ENCODE measurements at regions not wholly inside any gene's neighbourhood (a gene's known extent, or its start where the extent isn't known, plus 50 kb on each side); places are given as distances from the start of the nearest gene placed in this dataset.

DNA sequence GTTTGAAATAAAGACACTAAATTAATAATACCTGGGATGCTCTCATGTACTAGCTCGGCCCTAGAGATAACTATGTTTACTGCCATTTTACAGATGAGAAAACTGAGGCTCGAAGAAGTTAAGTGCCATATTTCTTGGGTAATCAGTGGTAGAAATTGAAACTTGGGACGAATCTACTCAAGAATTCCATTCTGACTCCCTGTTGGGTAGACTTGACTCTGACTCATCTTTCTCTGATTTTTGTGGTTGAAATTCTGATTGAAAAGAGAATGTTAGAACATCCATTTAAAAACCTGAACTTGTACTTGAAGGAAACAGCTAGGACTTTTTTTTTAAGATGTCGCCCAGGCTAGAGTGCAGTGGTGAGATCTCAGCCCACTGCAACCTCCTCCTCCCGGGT, 50.1 kb upstream of the NSUN7 start (continued):
- no peak for TF ChIP-seq CBX8 (IDR thresholded peaks at IDR 0.05; ENCODE audit: borderline replicate concordance, low read depth, low read length)
- TF ChIP-seq GTF2F1 (IDR thresholded peaks at IDR 0.05; ENCODE audit: borderline replicate concordance, low read depth, low read length) = no peak
